HCT116 (cell line): ENCODE measurements at regions not wholly inside any gene's neighbourhood (a gene's known extent, or its start where the extent isn't known, plus 50 kb on each side); places are given as distances from the start of the nearest gene placed in this dataset.

Source experiments
- ATAC-seq: fragments of 200-7000 bp; cut with Tn5 transposase; 2 replicates; pipeline ENCODE4 v1.9.1; 2020; ENCODE audit warnings: mild to moderate bottlenecking, moderate library complexity
- BruUV-seq: library from RNA; stranded (reverse); fragments of 400-500 nt; replicated peaks from 2 replicates; lab custom pipeline; 2021; lab: Mats Ljungman, UMichigan
- CTCF ChIA-PET: fragments of 300-600 bp; sonication (Branson Sonifier 250); formaldehyde crosslinking; loops from one replicate; lab custom pipeline; 2021; ENCODE audit warnings: antibody characterized with exemption; lab: Charles Lee
- POLR2A ChIA-PET: fragments of 300-600, 350-600 bp; sonication (Branson Sonifier 250); formaldehyde crosslinking; loops from one replicate; lab custom pipeline; 2021; ENCODE audit warnings: antibody characterized with exemption; lab: Charles Lee
- RAD21 ChIA-PET, 2 experiments: fragments of 300-600 bp; sonication (Branson Sonifier 250); formaldehyde crosslinking; loops; one replicate each; lab custom pipeline; 2023; ENCODE audit warnings: low total read pairs in 2 of 2; ENCODE audit not compliant: uncharacterized antibody in 2 of 2, unreplicated experiment in 2 of 2, low non-redundant PET in 1 of 2; lab: Charles Lee
- DNase-seq: peaks from one replicate; pipeline ENCODE4 v3.0.0-alpha.2; 2010; ENCODE audit warnings: low read depth, low spot score
- H2AFZ ChIP-seq: fragments of 200-600 bp; shearing (Covaris generic), sonication (generic); 2 replicates; pipeline ENCODE4 v1.6.1; 2017; ENCODE audit warnings: low read depth, mixed run types, mixed read lengths, antibody characterized with exemption, low read length; ENCODE audit not compliant: poor library complexity, severe bottlenecking
- H3K27ac ChIP-seq: 2 replicates; pipeline ENCODE4 v1.5.1; 2012; ENCODE audit warnings: low read depth, low read length
- H3K27me3 ChIP-seq: fragments of 200-600 bp; sonication (generic); 2 replicates; pipeline ENCODE4 v1.6.1; 2016; ENCODE audit warnings: mixed run types, low read length, mixed read lengths; ENCODE audit not compliant: insufficient read depth
- H3K36me3 ChIP-seq, 2 experiments: fragments of 200-500 bp in 1 of 2; fragments of 200-600 bp in 1 of 2; sonication (Bioruptor generic) in 1 of 2; sonication (generic) in 1 of 2; 2 replicates each; pipeline versions ENCODE4 v1.5.1 to v1.6.1; 2014 to 2016; ENCODE audit warnings: low read length in 2 of 2, inconsistent platforms in 1 of 2, mixed read lengths in 1 of 2, mixed run types in 1 of 2; ENCODE audit not compliant: insufficient read depth in 2 of 2, control insufficient read depth in 1 of 2
- H3K4me1 ChIP-seq, 2 experiments: fragments of 200-600 bp in 1 of 2; sonication (generic) in 1 of 2; 2 replicates each; pipeline versions ENCODE4 v1.5.1 to v1.6.1; 2012 to 2017; ENCODE audit warnings: low read length in 2 of 2, inconsistent platforms in 1 of 2, mild to moderate bottlenecking in 1 of 2, mixed read lengths in 1 of 2, mixed run types in 1 of 2, moderate library complexity in 1 of 2; ENCODE audit not compliant: insufficient read depth in 2 of 2, control insufficient read depth in 1 of 2
- H3K4me2 ChIP-seq: fragments of 200-600 bp; sonication (generic); 2 replicates; pipeline ENCODE4 v1.6.1; 2017; ENCODE audit warnings: mixed run types, low read length, mixed read lengths
- H3K4me3 ChIP-seq, 2 experiments: fragments of 200-600 bp in 1 of 2; sonication (generic) in 1 of 2; replicated peaks in 1 of 2; 2 replicates each; pipeline ENCODE4 v1.5.1; 2011 to 2016; ENCODE audit warnings: low read length in 2 of 2, control low read depth in 1 of 2, low read depth in 1 of 2, mild to moderate bottlenecking in 1 of 2, mixed read lengths in 1 of 2, mixed run types in 1 of 2
- H3K79me2 ChIP-seq: fragments of 200-600 bp; sonication (generic); 2 replicates; pipeline ENCODE4 v1.6.1; 2017; ENCODE audit warnings: mild to moderate bottlenecking, mixed run types, low read length, moderate library complexity, mixed read lengths; ENCODE audit not compliant: insufficient read depth
- H3K9ac ChIP-seq: fragments of 200-600 bp; sonication (generic); 2 replicates; pipeline ENCODE4 v1.6.1; 2016; ENCODE audit warnings: low read length, mixed read lengths
- H3K9me2 ChIP-seq: fragments of 200-600 bp; sonication (generic), shearing (Covaris generic); 2 replicates; pipeline ENCODE4 v1.6.1; 2017; ENCODE audit warnings: mixed run types, mild to moderate bottlenecking, moderate library complexity; ENCODE audit not compliant: insufficient read depth
- H3K9me3 ChIP-seq, 2 experiments: fragments of 200-500 bp in 1 of 2; fragments of 200-600 bp in 1 of 2; sonication (Bioruptor generic) in 1 of 2; sonication (generic) in 1 of 2; 2 replicates each; pipeline ENCODE4 v1.6.1; 2014 to 2017; ENCODE audit warnings: low read length in 2 of 2, mixed read lengths in 2 of 2, inconsistent platforms in 1 of 2, low read depth in 1 of 2, mild to moderate bottlenecking in 1 of 2, mixed run types in 1 of 2, moderate library complexity in 1 of 2; ENCODE audit not compliant: control insufficient read depth in 1 of 2, insufficient read depth in 1 of 2
- H4K20me1 ChIP-seq: fragments of 200-600 bp; sonication (generic), shearing (Covaris generic); 2 replicates; pipeline ENCODE4 v1.6.1; 2017; ENCODE audit warnings: mixed run types, mild to moderate bottlenecking, moderate library complexity; ENCODE audit not compliant: insufficient read depth
- CBX3 ChIP-seq: IDR thresholded peaks from 2 replicates; pipeline ENCODE4 v1.6.1; 2012; ENCODE audit warnings: low read depth
- EGR1 ChIP-seq: IDR thresholded peaks from 2 replicates; pipeline ENCODE4 v1.6.1; 2012; ENCODE audit warnings: low read depth
- ELF1 ChIP-seq: IDR thresholded peaks from 2 replicates; pipeline ENCODE4 v1.6.1; 2012; ENCODE audit warnings: low read depth, borderline replicate concordance
- EZH2 ChIP-seq: fragments of 200-600 bp; sonication (generic); IDR thresholded peaks from 2 replicates; pipeline ENCODE4 v1.6.1; 2017; ENCODE audit warnings: antibody characterized with exemption, mixed run types
- EZH2phosphoT487 ChIP-seq: fragments of 200-600 bp; IDR thresholded peaks from 2 replicates; pipeline ENCODE4 v1.6.1; 2018; ENCODE audit warnings: antibody characterized with exemption, borderline replicate concordance
- JUND ChIP-seq: IDR thresholded peaks from 2 replicates; pipeline ENCODE4 v1.6.1; 2012
- POLR2A ChIP-seq: IDR thresholded peaks from 2 replicates; pipeline ENCODE4 v1.7.0; 2011; ENCODE audit warnings: borderline replicate concordance; ENCODE audit not compliant: insufficient read depth, insufficient read length; ENCODE audit errors: extremely low read depth
- POLR2AphosphoS5 ChIP-seq: IDR thresholded peaks from 2 replicates; pipeline ENCODE4 v1.6.1; 2011; ENCODE audit warnings: mild to moderate bottlenecking, low read depth, low read length, moderate library complexity
- SIN3A ChIP-seq: IDR thresholded peaks from 2 replicates; pipeline ENCODE4 v1.6.1; 2012; ENCODE audit warnings: low read depth
- SP1 ChIP-seq: IDR thresholded peaks from 2 replicates; pipeline ENCODE4 v1.6.1; 2012; ENCODE audit warnings: low read depth
- SRF ChIP-seq: IDR thresholded peaks from 2 replicates; pipeline ENCODE4 v1.6.1; 2012; ENCODE audit warnings: low read depth
- TCF7L2 ChIP-seq: IDR thresholded peaks from 2 replicates; pipeline ENCODE4 v1.7.0; 2011; ENCODE audit warnings: borderline replicate concordance, inconsistent platforms; ENCODE audit not compliant: insufficient read depth, insufficient read length; ENCODE audit errors: extremely low read depth
- YY1 ChIP-seq: IDR thresholded peaks from 2 replicates; pipeline ENCODE4 v1.6.1; 2011; ENCODE audit warnings: low read length, low read depth, moderate library complexity, mild to moderate bottlenecking; ENCODE audit not compliant: insufficient replicate concordance; ENCODE audit errors: extremely low read depth
- ZFX ChIP-seq: fragments of 450-650 bp; IDR thresholded peaks from 2 replicates; pipeline ENCODE4 v1.6.1; 2017
- ZNF274 ChIP-seq: fragments of 200-500 bp; sonication (Bioruptor generic); IDR thresholded peaks from 2 replicates; pipeline ENCODE4 v1.6.1; 2014; ENCODE audit warnings: mild to moderate bottlenecking, low read depth, low read length, inconsistent platforms
- intact Hi-C: fragments of 100-400 bp; cut with micrococcal nuclease; formaldehyde crosslinking; loops from 2 replicates; pipeline ENCODE4 v1.10.0; 2022
- TF ChIP-seq, protein P1 (sequence below): IDR thresholded peaks from 2 replicates; pipeline ENCODE4 v1.6.1; 2012

DNA sequence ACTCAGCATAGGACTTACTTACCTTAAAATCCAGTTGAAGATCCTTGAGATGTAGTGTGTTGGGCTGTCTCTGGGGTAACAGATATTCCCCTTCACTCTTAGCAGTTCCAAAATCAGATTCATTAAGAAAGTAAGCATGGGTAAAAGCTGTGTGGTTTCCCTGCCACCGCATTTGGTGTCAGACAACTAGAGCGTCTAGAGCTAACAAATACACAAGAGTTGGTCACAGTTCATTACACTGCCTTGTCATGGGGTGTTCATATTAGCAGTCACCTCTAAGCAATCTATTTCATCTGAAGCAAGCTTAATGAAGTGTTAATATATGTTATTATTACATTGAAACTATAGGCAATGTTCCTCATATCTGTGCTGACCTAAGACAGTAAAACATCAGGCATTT is 342.8 kb downstream of the PPARGC1A start:
- no TSS peak for BruUV-seq
- H3K4me2 ChIP-seq: no peak overlapping the region
- no peaks in the 10 kb centered on the region for H3K79me2 ChIP-seq
- no peak overlapping the region for H3K27ac ChIP-seq
- H3K9me3 ChIP-seq: peaks cover 7 to 12% of the 10 kb centered on the region in 2 experiments; a peak in 2 of 4 replicates
- no peaks in the 10 kb centered on the region for H3K27me3 ChIP-seq
- no peaks in the 10 kb centered on the region for H3K9me2 ChIP-seq
- intact Hi-C loops: no loop called here
- no peak overlapping the region for H2AFZ ChIP-seq
- ATAC-seq (no peak), DNase-seq (no peak)
- no peaks in the 10 kb centered on the region for H3K36me3 ChIP-seq
- ChIA-PET RAD21 (no interaction called here), POLR2A (no interaction called here), CTCF (no interaction called here)
- H3K4me1 ChIP-seq: no peaks in the 10 kb centered on the region
- no peak overlapping the region for H3K9ac ChIP-seq
- H3K4me3 ChIP-seq: no peak overlapping the region
- TF ChIP-seq ZFX (no peak), JUND (no peak), ZNF274 (no peak), EZH2 (no peak), SIN3A (no peak), EZH2phosphoT487 (no peak), EGR1 (no peak), CBX3 (no peak), POLR2A (no peak), SP1 (no peak), YY1 (no peak), ELF1 (no peak), POLR2AphosphoS5 (no peak), SRF (no peak), TCF7L2 (no peak)
- TF ChIP-seq, protein P1, sequence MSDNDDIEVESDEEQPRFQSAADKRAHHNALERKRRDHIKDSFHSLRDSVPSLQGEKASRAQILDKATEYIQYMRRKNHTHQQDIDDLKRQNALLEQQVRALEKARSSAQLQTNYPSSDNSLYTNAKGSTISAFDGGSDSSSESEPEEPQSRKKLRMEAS: no peak
- no peaks in the 10 kb centered on the region for H4K20me1 ChIP-seq
